ENCODE measurements at regions not wholly inside any gene's neighbourhood (a gene's known extent, or its start where the extent isn't known, plus 50 kb on each side); places are given as distances from the start of the nearest gene placed in this dataset.

DNA sequence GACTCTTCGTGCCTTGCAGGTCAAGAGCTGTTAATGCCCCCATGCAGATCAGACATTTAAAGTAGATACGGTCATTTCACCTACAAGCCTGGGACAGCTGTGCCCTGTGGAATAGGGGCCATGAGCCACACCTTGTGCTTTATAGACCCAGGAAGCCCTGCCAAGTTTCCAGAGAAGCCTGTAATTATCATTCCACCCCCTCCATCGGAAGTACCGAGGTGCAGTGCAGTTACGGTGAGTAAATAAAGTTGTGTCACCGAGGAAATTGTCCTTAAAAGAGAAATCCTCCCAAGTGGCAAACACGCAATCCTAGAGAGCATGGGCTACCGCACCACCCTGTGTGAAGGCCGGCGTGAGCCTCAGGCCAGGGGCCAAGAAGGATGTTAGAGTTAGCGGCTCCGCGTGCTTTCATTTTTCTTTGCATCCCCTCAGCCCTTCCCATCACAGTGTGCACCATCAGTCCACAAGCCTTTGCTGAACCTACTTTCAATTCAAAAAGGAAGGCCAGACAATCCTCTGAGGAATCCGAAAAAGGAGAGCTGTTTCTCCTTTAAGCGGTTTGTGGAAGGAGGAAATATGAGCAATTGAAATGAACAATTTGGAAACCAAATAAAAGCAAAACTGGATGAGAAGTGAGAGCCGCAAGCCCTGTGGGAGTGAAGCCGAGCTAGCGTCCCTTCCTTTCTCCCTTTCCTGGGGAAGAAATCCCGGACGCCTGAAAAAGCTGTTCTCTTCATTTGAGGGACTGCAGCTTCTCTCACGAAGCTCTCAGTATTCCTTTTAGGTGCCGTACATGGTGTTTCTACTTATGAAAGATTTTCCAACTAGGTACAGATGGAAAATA is 183.3 kb upstream of the PDE10A start:
- H3K9me3 ChIP-seq (replicated peaks; ENCODE audit: insufficient read depth, low read length) = no peaks in the 10 kb centered on the region
- no peaks in the 10 kb centered on the region for H3K27me3 ChIP-seq (replicated peaks; ENCODE audit: insufficient read depth, low read length)
- no peaks in the 10 kb centered on the region for H4K20me1 ChIP-seq (ENCODE audit: insufficient read depth, low read length)
- H3K4me1 ChIP-seq (ENCODE audit: low read length) = no peaks in the 10 kb centered on the region
- no peak overlapping the region for H3K27ac ChIP-seq (ENCODE audit: low read length)
- no peaks in the 10 kb centered on the region for H3K79me2 ChIP-seq (ENCODE audit: low read length)
- H2AFZ ChIP-seq (ENCODE audit: low read length) = no peak overlapping the region
- H3K36me3 ChIP-seq (replicated peaks; ENCODE audit: insufficient read depth, low read length) = no peaks in the 10 kb centered on the region
- no peak overlapping the region for H3K4me3 ChIP-seq (ENCODE audit: low read length)
- no peak for DNase-seq
- no peak overlapping the region for H3K4me2 ChIP-seq (ENCODE audit: low read depth, low read length)
- no peaks in the 10 kb centered on the region for H3K9me2 ChIP-seq (replicated peaks; ENCODE audit: insufficient read depth, low read length)
- no peak overlapping the region for H3K9ac ChIP-seq (ENCODE audit: low read length)
- H3F3A ChIP-seq (ENCODE audit: insufficient read depth, low read length) = no peaks in the 10 kb centered on the region
- TF ChIP-seq, protein P1, sequence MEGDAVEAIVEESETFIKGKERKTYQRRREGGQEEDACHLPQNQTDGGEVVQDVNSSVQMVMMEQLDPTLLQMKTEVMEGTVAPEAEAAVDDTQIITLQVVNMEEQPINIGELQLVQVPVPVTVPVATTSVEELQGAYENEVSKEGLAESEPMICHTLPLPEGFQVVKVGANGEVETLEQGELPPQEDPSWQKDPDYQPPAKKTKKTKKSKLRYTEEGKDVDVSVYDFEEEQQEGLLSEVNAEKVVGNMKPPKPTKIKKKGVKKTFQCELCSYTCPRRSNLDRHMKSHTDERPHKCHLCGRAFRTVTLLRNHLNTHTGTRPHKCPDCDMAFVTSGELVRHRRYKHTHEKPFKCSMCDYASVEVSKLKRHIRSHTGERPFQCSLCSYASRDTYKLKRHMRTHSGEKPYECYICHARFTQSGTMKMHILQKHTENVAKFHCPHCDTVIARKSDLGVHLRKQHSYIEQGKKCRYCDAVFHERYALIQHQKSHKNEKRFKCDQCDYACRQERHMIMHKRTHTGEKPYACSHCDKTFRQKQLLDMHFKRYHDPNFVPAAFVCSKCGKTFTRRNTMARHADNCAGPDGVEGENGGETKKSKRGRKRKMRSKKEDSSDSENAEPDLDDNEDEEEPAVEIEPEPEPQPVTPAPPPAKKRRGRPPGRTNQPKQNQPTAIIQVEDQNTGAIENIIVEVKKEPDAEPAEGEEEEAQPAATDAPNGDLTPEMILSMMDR (IDR thresholded peaks at IDR 0.05; ENCODE audit: low read length) = no peak
- TF ChIP-seq EZH2phosphoT487 (IDR thresholded peaks at IDR 0.05; ENCODE audit: low read length) = no peak
- TF ChIP-seq EZH2 (optimal IDR thresholded peaks at IDR 0.05; ENCODE audit: low read depth, low read length) = no peak

DNA sequence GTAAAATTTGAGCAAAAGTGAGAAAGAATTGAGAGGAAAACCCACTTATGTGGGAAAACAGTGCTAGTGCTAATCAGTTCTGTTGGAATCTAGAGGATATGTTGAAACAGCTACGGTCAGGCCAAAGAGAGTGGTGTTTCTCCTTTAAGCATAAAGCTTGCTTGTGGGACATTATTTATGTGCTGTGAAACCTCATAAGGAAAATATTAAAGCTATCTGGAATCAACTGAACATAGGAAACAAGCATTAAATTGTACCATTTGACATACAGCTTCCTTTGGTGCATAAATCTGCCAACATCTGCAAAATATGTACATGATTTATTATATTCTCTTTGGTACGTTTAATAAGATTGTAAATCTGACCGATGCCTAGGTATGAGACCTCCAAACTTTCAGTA is 182.5 kb upstream of the PDE10A start:
- Histone ChIP-seq H3K79me2 (ENCODE audit: low read length) (no peaks in the 10 kb centered on the region), H3K36me3 (replicated peaks; ENCODE audit: insufficient read depth, low read length) (no peaks in the 10 kb centered on the region), H3K4me3 (ENCODE audit: low read length) (no peak overlapping the region), H3K27me3 (replicated peaks; ENCODE audit: insufficient read depth, low read length) (no peaks in the 10 kb centered on the region), H3K4me2 (ENCODE audit: low read depth, low read length) (no peak overlapping the region), H3K9me2 (replicated peaks; ENCODE audit: insufficient read depth, low read length) (no peaks in the 10 kb centered on the region), H2AFZ (ENCODE audit: low read length) (no peak overlapping the region), H3F3A (ENCODE audit: insufficient read depth, low read length) (no peaks in the 10 kb centered on the region), H3K4me1 (ENCODE audit: low read length) (no peaks in the 10 kb centered on the region), H3K27ac (ENCODE audit: low read length) (no peak overlapping the region), H4K20me1 (ENCODE audit: insufficient read depth, low read length) (no peaks in the 10 kb centered on the region), H3K9me3 (replicated peaks; ENCODE audit: insufficient read depth, low read length) (no peaks in the 10 kb centered on the region), H3K9ac (ENCODE audit: low read length) (no peak overlapping the region)
- no peak for DNase-seq
- TF ChIP-seq, protein P1 (IDR thresholded peaks at IDR 0.05; ENCODE audit: low read length) = no peak
- no peak for TF ChIP-seq EZH2phosphoT487 (IDR thresholded peaks at IDR 0.05; ENCODE audit: low read length)
- no peak for TF ChIP-seq EZH2 (optimal IDR thresholded peaks at IDR 0.05; ENCODE audit: low read depth, low read length)

GRCh38 chr6:165844801-165845364 is 181.8 kb upstream of the PDE10A start:
- no peak overlapping the region for H3K9ac ChIP-seq (ENCODE audit: low read length)
- H3K4me3 ChIP-seq (ENCODE audit: low read length) = no peak overlapping the region
- H3F3A ChIP-seq (ENCODE audit: insufficient read depth, low read length) = no peaks in the 10 kb centered on the region
- H3K9me3 ChIP-seq (replicated peaks; ENCODE audit: insufficient read depth, low read length) = no peaks in the 10 kb centered on the region
- H2AFZ ChIP-seq (ENCODE audit: low read length) = no peak overlapping the region
- H3K36me3 ChIP-seq (replicated peaks; ENCODE audit: insufficient read depth, low read length) = no peaks in the 10 kb centered on the region
- H3K4me2 ChIP-seq (ENCODE audit: low read depth, low read length) = no peak overlapping the region
- no peaks in the 10 kb centered on the region for H3K27me3 ChIP-seq (replicated peaks; ENCODE audit: insufficient read depth, low read length)
- H3K79me2 ChIP-seq (ENCODE audit: low read length) = no peaks in the 10 kb centered on the region
- no peak for DNase-seq
- no peaks in the 10 kb centered on the region for H4K20me1 ChIP-seq (ENCODE audit: insufficient read depth, low read length)
- no peaks in the 10 kb centered on the region for H3K9me2 ChIP-seq (replicated peaks; ENCODE audit: insufficient read depth, low read length)
- TF ChIP-seq, protein P1 (IDR thresholded peaks at IDR 0.05; ENCODE audit: low read length) = no peak
- no peak for TF ChIP-seq EZH2phosphoT487 (IDR thresholded peaks at IDR 0.05; ENCODE audit: low read length)
- TF ChIP-seq EZH2 (optimal IDR thresholded peaks at IDR 0.05; ENCODE audit: low read depth, low read length) = no peak
- H3K27ac ChIP-seq (ENCODE audit: low read length) = no peak overlapping the region
- H3K4me1 ChIP-seq (ENCODE audit: low read length) = no peaks in the 10 kb centered on the region

Measured in MM.1S (cell line).